H1 (cell line): ENCODE measurements at regions not wholly inside any gene's neighbourhood (a gene's known extent, or its start where the extent isn't known, plus 50 kb on each side); places are given as distances from the start of the nearest gene placed in this dataset.

Experiments used
- CTCF ChIA-PET: fragments of 300-600 bp; sonication (Branson Sonifier 250); formaldehyde crosslinking; loops from one replicate; lab custom pipeline; 2021; ENCODE audit not compliant: partially characterized antibody; lab: Charles Lee
- POLR2A ChIA-PET: fragments of 300-600 bp; sonication (Branson Sonifier 250); formaldehyde crosslinking; loops from one replicate; lab custom pipeline; 2021; ENCODE audit warnings: inconsistent platforms; ENCODE audit not compliant: partially characterized antibody; lab: Charles Lee
- DNase-seq, 2 experiments: peaks; one replicate each; pipeline versions ENCODE4 v3.0.0 to v3.0.0-alpha.2; 2010 to 2022; ENCODE audit warnings: low spot score in 2 of 2, low read depth in 1 of 2, mixed read lengths in 1 of 2
- FAIRE-seq: peaks from 2 replicates; lab custom pipeline; 2011; peaks lifted over from hg19 to GRCh38; lab: Jason Lieb, UNC
- H2AFZ ChIP-seq: 2 replicates; pipeline ENCODE4 v1.8.1; 2012; ENCODE audit warnings: low read length, inconsistent platforms
- H2AK5ac ChIP-seq: 2 replicates; pipeline ENCODE4 v1.6.1; 2013; ENCODE audit warnings: low read depth, low read length
- H2BK120ac ChIP-seq: replicated peaks from 2 replicates; pipeline ENCODE3; 2013; ENCODE audit warnings: low read depth, low read length, inconsistent platforms
- H2BK12ac ChIP-seq: 2 replicates; pipeline ENCODE4 v1.6.1; 2013; ENCODE audit warnings: low read depth, low read length
- H2BK15ac ChIP-seq: 2 replicates; pipeline ENCODE4 v1.6.1; 2013; ENCODE audit warnings: low read length
- H2BK20ac ChIP-seq: 2 replicates; pipeline ENCODE4 v1.6.1; 2013; ENCODE audit warnings: low read length
- H2BK5ac ChIP-seq: 2 replicates; pipeline ENCODE4 v1.6.1; 2013; ENCODE audit warnings: low read depth, low read length
- H3K14ac ChIP-seq: 2 replicates; pipeline ENCODE4 v1.6.1; 2013; ENCODE audit warnings: inconsistent platforms; ENCODE audit not compliant: insufficient read length
- H3K18ac ChIP-seq: 2 replicates; pipeline ENCODE4 v1.6.1; 2013; ENCODE audit warnings: low read length; ENCODE audit errors: extremely low read depth
- H3K23ac ChIP-seq: 2 replicates; pipeline ENCODE4 v1.6.1; 2013; ENCODE audit warnings: inconsistent platforms; ENCODE audit not compliant: insufficient read length
- H3K23me2 ChIP-seq: 2 replicates; pipeline ENCODE4 v1.6.1; 2013; ENCODE audit warnings: low read depth, low read length
- H3K27ac ChIP-seq: 2 replicates; pipeline ENCODE4 v1.6.1; 2011; ENCODE audit warnings: low read depth, low read length, inconsistent platforms
- H3K27me3 ChIP-seq, 4 experiments: replicated peaks in 1 of 4; 1 replicate in 1 of 4; 2 replicates in 3 of 4; pipeline versions ENCODE4 v1.6.1 to v1.8.1; 2011 to 2013; ENCODE audit warnings: low read length in 3 of 4, mild to moderate bottlenecking in 3 of 4, inconsistent platforms in 2 of 4, mixed read lengths in 2 of 4, moderate library complexity in 1 of 4; ENCODE audit not compliant: control insufficient read depth in 3 of 4, insufficient read depth in 3 of 4; ENCODE audit errors: extremely low read depth in 1 of 4
- H3K36me3 ChIP-seq, 4 experiments: 2 replicates each; pipeline versions ENCODE4 v1.6.1 to v1.8.1; 2011 to 2013; ENCODE audit warnings: mild to moderate bottlenecking in 4 of 4, low read length in 3 of 4, moderate library complexity in 2 of 4, control low read depth in 1 of 4, inconsistent platforms in 1 of 4; ENCODE audit not compliant: insufficient read depth in 4 of 4, control insufficient read depth in 2 of 4
- H3K4ac ChIP-seq: replicated peaks from 2 replicates; pipeline ENCODE3; 2013; ENCODE audit warnings: low read length, low read depth, mixed read lengths, inconsistent platforms; ENCODE audit not compliant: insufficient read length
- H3K4me1 ChIP-seq, 4 experiments: replicated peaks in 1 of 4; 1 replicate in 1 of 4; 2 replicates in 3 of 4; pipeline versions ENCODE4 v1.6.1 to v1.8.1; 2011 to 2013; ENCODE audit warnings: low read length in 3 of 4, inconsistent platforms in 2 of 4, mixed read lengths in 1 of 4; ENCODE audit not compliant: insufficient read depth in 4 of 4, control insufficient read depth in 3 of 4
- H3K4me2 ChIP-seq, 2 experiments: 2 replicates each; pipeline versions ENCODE4 v1.6.1 to v1.8.1; 2011 to 2013; ENCODE audit warnings: low read depth in 2 of 2, low read length in 2 of 2, control low read depth in 1 of 2, inconsistent platforms in 1 of 2, mild to moderate bottlenecking in 1 of 2; ENCODE audit not compliant: insufficient read depth in 1 of 2
- H3K4me3 ChIP-seq, 4 experiments: fragments of 200-600, 300-600 bp in 1 of 4; sonication (generic), shearing (Covaris generic), sonication (Bioruptor Twin) in 1 of 4; 2 replicates each; pipeline versions ENCODE4 v1.5.1 to v1.8.1; 2011 to 2016; ENCODE audit warnings: low read length in 4 of 4, low read depth in 3 of 4, control low read depth in 2 of 4, inconsistent platforms in 2 of 4, mild to moderate bottlenecking in 2 of 4, mixed read lengths in 1 of 4, moderate library complexity in 1 of 4; ENCODE audit not compliant: insufficient read depth in 2 of 4; ENCODE audit errors: extremely low read depth in 1 of 4
- H3K56ac ChIP-seq: replicated peaks from 2 replicates; pipeline ENCODE3; 2013; ENCODE audit warnings: low read depth, mild to moderate bottlenecking, mixed read lengths, low read length, inconsistent platforms; ENCODE audit not compliant: insufficient read length
- H3K79me1 ChIP-seq: 2 replicates; pipeline ENCODE4 v1.6.1; 2013; ENCODE audit warnings: low read depth, low read length, control low read depth
- H3K79me2 ChIP-seq, 2 experiments: 2 replicates each; pipeline versions ENCODE4 v1.6.1 to v1.8.1; 2012 to 2013; ENCODE audit warnings: low read length in 2 of 2, mild to moderate bottlenecking in 2 of 2, inconsistent platforms in 1 of 2; ENCODE audit not compliant: insufficient read depth in 2 of 2, control insufficient read depth in 1 of 2
- H3K9ac ChIP-seq, 4 experiments: replicated peaks in 1 of 4; 1 replicate in 1 of 4; 2 replicates in 3 of 4; pipeline versions ENCODE4 v1.6.1 to v1.8.1; 2011 to 2013; ENCODE audit warnings: low read depth in 3 of 4, low read length in 3 of 4, control low read depth in 2 of 4, mild to moderate bottlenecking in 2 of 4, moderate library complexity in 2 of 4, inconsistent platforms in 1 of 4; ENCODE audit errors: extremely low read depth in 1 of 4
- H3K9me3 ChIP-seq, 2 experiments: 2 replicates each; pipeline versions ENCODE4 v1.6.1 to v1.8.1; 2012 to 2013; ENCODE audit warnings: mild to moderate bottlenecking in 2 of 2, moderate library complexity in 2 of 2, control low read depth in 1 of 2, inconsistent platforms in 1 of 2, low read depth in 1 of 2, low read length in 1 of 2, mixed read lengths in 1 of 2; ENCODE audit not compliant: insufficient read depth in 2 of 2
- H4K20me1 ChIP-seq, 2 experiments: replicated peaks in 1 of 2; 2 replicates each; pipeline versions ENCODE3 to v1.8.1; 2011 to 2013; ENCODE audit warnings: inconsistent platforms in 2 of 2, low read length in 2 of 2, mild to moderate bottlenecking in 1 of 2; ENCODE audit not compliant: insufficient read depth in 2 of 2, control insufficient read depth in 1 of 2
- H4K5ac ChIP-seq: 2 replicates; pipeline ENCODE4 v1.6.1; 2013; ENCODE audit warnings: low read length, low read depth, mixed read lengths, inconsistent platforms; ENCODE audit not compliant: insufficient read length
- H4K8ac ChIP-seq: 2 replicates; pipeline ENCODE4 v1.8.0; 2013; ENCODE audit warnings: mild to moderate bottlenecking, moderate library complexity, low read length, inconsistent platforms; ENCODE audit not compliant: insufficient read depth; ENCODE audit errors: extremely low read depth
- H4K91ac ChIP-seq: replicated peaks from 2 replicates; pipeline ENCODE3; 2013; ENCODE audit warnings: low read length, mixed read lengths, inconsistent platforms; ENCODE audit not compliant: insufficient read length
- BACH1 ChIP-seq: IDR thresholded peaks from 2 replicates; pipeline ENCODE4 v1.6.1; 2012; ENCODE audit warnings: low read length, improper control_type of control experiment
- KDM5A ChIP-seq: fragments of 200-600 bp; IDR thresholded peaks from 2 replicates; pipeline ENCODE4 v1.7.1; 2012; ENCODE audit warnings: mild to moderate bottlenecking, low read length, inconsistent platforms, mixed read lengths
- MAFK ChIP-seq: IDR thresholded peaks from 2 replicates; pipeline ENCODE4 v1.6.1; 2012; ENCODE audit warnings: low read depth, mild to moderate bottlenecking, improper control_type of control experiment, low read length
- POLR2A ChIP-seq, 2 experiments: IDR thresholded peaks; 1 replicate in 1 of 2; 2 replicates in 1 of 2; pipeline ENCODE4 v1.6.1; 2011; ENCODE audit warnings: low read depth in 2 of 2, low read length in 2 of 2, mild to moderate bottlenecking in 2 of 2; ENCODE audit errors: control extremely low read depth in 1 of 2
- SIRT6 ChIP-seq: IDR thresholded peaks from one replicate; pipeline ENCODE4 v1.7.1; 2012; ENCODE audit warnings: low read length, inconsistent platforms
- TBP ChIP-seq: IDR thresholded peaks from 2 replicates; pipeline ENCODE4 v1.6.1; 2011; ENCODE audit warnings: low read depth, low read length, improper control_type of control experiment
- WGBS, 2 experiments: shearing (Covaris generic) in 1 of 2; methylation state at CpG; one replicate each; pipeline versions ENCODE4 v1.1.6 to v1.1.7; 2013 to 2015; ENCODE audit warnings: low lambda C conversion rate in 2 of 2, mixed read lengths in 2 of 2, inconsistent platforms in 1 of 2, low coverage in 1 of 2, missing lambda C conversion rate in 1 of 2; ENCODE audit not compliant: insufficient replicate concordance in 2 of 2, insufficient coverage in 1 of 2, insufficient read length in 1 of 2; ENCODE audit errors: extremely low coverage in 1 of 2, missing lambda C conversion rate in 1 of 2; 5-methylcytosine and 5-hydroxymethylcytosine counted together
- TF ChIP-seq, protein P1 (sequence below): IDR thresholded peaks from 2 replicates; pipeline ENCODE4 v1.6.1; 2012; ENCODE audit warnings: inconsistent platforms
- TF ChIP-seq, protein P2 (sequence below), 3 experiments: IDR thresholded peaks; 1 replicate in 2 of 3; 2 replicates in 1 of 3; pipeline versions ENCODE4 v1.5.1 to v1.6.1; 2011; ENCODE audit warnings: low read length in 3 of 3, mild to moderate bottlenecking in 3 of 3, inconsistent platforms in 2 of 3, low read depth in 1 of 3, moderate library complexity in 1 of 3; ENCODE audit not compliant: insufficient read depth in 1 of 3; ENCODE audit errors: control extremely low read depth in 1 of 3

DNA sequence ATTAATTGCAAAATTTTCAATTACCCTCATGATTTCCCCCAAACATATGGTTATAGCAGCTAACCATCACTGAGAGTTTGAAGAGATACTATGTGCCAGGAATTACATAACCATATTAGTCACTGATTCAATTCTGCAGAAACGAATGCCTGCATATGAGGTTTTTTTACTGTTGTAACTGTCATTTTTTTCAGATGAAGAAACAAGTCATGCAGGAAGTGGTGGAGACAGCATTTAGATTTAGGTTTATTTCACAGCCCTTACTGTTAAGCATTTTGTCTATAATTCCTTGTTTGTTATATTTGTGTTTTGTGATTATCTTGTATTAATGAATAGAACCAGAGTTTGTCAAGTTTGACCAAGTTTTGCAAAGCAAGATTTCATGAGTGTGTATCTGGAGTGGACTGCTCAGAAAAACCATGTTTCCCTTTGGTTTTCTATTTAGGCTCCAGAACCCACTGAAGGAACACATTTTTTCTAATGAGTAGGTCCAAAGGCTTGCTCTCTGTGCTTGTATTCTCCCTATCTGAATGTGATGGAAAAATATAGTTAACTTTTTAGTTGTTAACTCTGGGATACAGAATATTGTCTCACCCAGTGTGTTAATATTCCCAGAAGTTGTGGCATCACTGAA, 308.5 kb upstream of the ADAMTS5 start:
- Histone ChIP-seq H2BK12ac (no peak overlapping the region), H3K23me2 (no peaks in the 10 kb centered on the region; the same call in 1 of the 2 replicates), H3K79me2 (no peaks in the 10 kb centered on the region), H3K56ac (no peak overlapping the region), H2BK15ac (no peak overlapping the region), H2AK5ac (no peak overlapping the region), H4K91ac (no peak overlapping the region), H3K36me3 (no peaks in the 10 kb centered on the region), H2AFZ (no peak overlapping the region), H3K14ac (no peak overlapping the region), H3K27me3 (no peaks in the 10 kb centered on the region), H3K18ac (no peak overlapping the region), H3K9me3 (no peaks in the 10 kb centered on the region), H4K5ac (no peak overlapping the region), H3K4me1 (no peaks in the 10 kb centered on the region), H2BK5ac (no peak overlapping the region), H3K27ac (no peak overlapping the region), H3K4ac (no peak overlapping the region), H3K23ac (no peak overlapping the region), H2BK20ac (no peak overlapping the region), H3K4me2 (no peak overlapping the region), H2BK120ac (no peak overlapping the region), H3K9ac (no peak overlapping the region), H4K8ac (no peak overlapping the region), H3K79me1 (no peaks in the 10 kb centered on the region), H3K4me3 (no peak overlapping the region), H4K20me1 (no peaks in the 10 kb centered on the region)
- TF ChIP-seq POLR2A (IDR thresholded peaks at IDR 0.05; ENCODE audit: control extremely low read depth in 1 of 2, low read depth in 2 of 2, low read length in 2 of 2) (no peak), KDM5A (no peak), BACH1 (no peak), SIRT6 (no peak), TBP (no peak), MAFK (no peak)
- TF ChIP-seq, protein P1, sequence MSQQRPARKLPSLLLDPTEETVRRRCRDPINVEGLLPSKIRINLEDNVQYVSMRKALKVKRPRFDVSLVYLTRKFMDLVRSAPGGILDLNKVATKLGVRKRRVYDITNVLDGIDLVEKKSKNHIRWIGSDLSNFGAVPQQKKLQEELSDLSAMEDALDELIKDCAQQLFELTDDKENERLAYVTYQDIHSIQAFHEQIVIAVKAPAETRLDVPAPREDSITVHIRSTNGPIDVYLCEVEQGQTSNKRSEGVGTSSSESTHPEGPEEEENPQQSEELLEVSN = no peak
- TF ChIP-seq, protein P2, sequence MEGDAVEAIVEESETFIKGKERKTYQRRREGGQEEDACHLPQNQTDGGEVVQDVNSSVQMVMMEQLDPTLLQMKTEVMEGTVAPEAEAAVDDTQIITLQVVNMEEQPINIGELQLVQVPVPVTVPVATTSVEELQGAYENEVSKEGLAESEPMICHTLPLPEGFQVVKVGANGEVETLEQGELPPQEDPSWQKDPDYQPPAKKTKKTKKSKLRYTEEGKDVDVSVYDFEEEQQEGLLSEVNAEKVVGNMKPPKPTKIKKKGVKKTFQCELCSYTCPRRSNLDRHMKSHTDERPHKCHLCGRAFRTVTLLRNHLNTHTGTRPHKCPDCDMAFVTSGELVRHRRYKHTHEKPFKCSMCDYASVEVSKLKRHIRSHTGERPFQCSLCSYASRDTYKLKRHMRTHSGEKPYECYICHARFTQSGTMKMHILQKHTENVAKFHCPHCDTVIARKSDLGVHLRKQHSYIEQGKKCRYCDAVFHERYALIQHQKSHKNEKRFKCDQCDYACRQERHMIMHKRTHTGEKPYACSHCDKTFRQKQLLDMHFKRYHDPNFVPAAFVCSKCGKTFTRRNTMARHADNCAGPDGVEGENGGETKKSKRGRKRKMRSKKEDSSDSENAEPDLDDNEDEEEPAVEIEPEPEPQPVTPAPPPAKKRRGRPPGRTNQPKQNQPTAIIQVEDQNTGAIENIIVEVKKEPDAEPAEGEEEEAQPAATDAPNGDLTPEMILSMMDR (IDR thresholded peaks at IDR 0.05; ENCODE audit: control extremely low read depth in 1 of 3, insufficient read depth in 1 of 3, low read depth in 1 of 3, low read length in 3 of 3) = no peak
- CTCF ChIA-PET = no interaction called here
- POLR2A ChIA-PET = no interaction called here
- DNase-seq = no peak
- 89% methylated on average over 1 of the region's 1 CpG; no CpG with 5 or more reads in 1 of the 2 experiments for WGBS, 2 experiments
- FAIRE-seq = no peak
